Ishikawa (cell line): ENCODE measurements at regions not wholly inside any gene's neighbourhood (a gene's known extent, or its start where the extent isn't known, plus 50 kb on each side); places are given as distances from the start of the nearest gene placed in this dataset.

ENCODE experiments used
- CEBPB ChIP-seq: IDR thresholded peaks from 2 replicates; pipeline ENCODE4 v1.6.1; 2012
- CREB1 ChIP-seq: IDR thresholded peaks from 2 replicates; pipeline ENCODE4 v1.6.1; 2012; ENCODE audit warnings: low read depth
- EGR1 ChIP-seq: IDR thresholded peaks from 2 replicates; pipeline ENCODE4 v1.6.1; 2012
- EP300 ChIP-seq: IDR thresholded peaks from 2 replicates; pipeline ENCODE4 v1.6.1; 2012; ENCODE audit warnings: borderline replicate concordance
- FOXM1 ChIP-seq: IDR thresholded peaks from 2 replicates; pipeline ENCODE4 v1.6.1; 2012; ENCODE audit warnings: low read depth, borderline replicate concordance
- MAX ChIP-seq: IDR thresholded peaks from 2 replicates; pipeline ENCODE4 v1.6.1; 2012
- NFIC ChIP-seq: IDR thresholded peaks from 2 replicates; pipeline ENCODE4 v1.6.1; 2012
- RAD21 ChIP-seq: IDR thresholded peaks from 2 replicates; pipeline ENCODE4 v1.6.1; 2012; ENCODE audit warnings: low read depth
- TAF1 ChIP-seq: IDR thresholded peaks from 2 replicates; pipeline ENCODE4 v1.6.1; 2012; ENCODE audit warnings: low read depth, mild to moderate bottlenecking
- TCF12 ChIP-seq: IDR thresholded peaks from 2 replicates; pipeline ENCODE4 v1.6.1; 2012; ENCODE audit warnings: low read depth
- TEAD4 ChIP-seq: IDR thresholded peaks from 2 replicates; pipeline ENCODE4 v1.6.1; 2012
- YY1 ChIP-seq: IDR thresholded peaks from 2 replicates; pipeline ENCODE4 v1.6.1; 2012; ENCODE audit warnings: low read depth
- ZBTB7A ChIP-seq: IDR thresholded peaks from 2 replicates; pipeline ENCODE4 v1.6.1; 2012; ENCODE audit warnings: low read depth
- TF ChIP-seq, protein P1 (sequence below): IDR thresholded peaks from 2 replicates; pipeline ENCODE4 v1.6.1; 2012
- TF ChIP-seq, protein P2 (sequence below): IDR thresholded peaks from 2 replicates; pipeline ENCODE4 v1.6.1; 2012; ENCODE audit warnings: low read depth, mild to moderate bottlenecking

DNA sequence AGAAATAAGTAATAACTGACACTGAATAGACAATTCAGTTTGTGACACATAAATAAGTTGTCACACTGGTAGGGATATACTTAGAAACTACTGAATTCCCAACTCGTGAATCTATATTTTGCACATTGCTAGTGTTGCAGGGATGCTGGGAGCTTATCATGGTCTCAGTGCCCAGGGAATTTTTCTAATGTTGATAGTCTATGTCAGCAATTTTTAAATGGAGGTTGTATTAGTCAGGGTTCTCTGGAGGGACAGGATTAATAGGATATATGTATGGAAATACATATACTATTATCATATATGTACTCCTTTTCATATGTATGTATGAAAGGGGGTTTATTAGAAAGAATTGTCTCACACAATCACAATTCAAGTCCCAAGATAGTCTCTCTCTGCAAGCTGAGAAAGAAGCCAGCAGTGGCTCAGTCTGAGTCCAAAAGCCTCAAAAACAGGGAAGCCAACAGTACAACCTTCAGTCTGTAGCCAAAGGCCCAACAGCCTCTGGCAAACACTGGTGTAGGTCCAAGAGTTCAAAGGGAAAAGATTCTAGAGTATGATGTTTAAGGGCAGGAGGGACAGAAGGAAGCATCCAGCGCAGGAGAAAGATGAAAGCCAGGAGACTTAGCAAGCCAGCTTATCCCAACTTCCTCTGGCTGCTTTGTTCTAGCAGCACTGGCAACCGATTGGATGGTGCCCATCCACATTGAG lies 980.9 kb upstream of the GJE1 start:
- TF ChIP-seq NFIC (no peak), TAF1 (no peak), RAD21 (no peak), TEAD4 (no peak), EGR1 (no peak), FOXM1 (no peak), TCF12 (no peak), MAX (no peak), YY1 (no peak), ZBTB7A (no peak), CREB1 (no peak)
- TF ChIP-seq, protein P1, sequence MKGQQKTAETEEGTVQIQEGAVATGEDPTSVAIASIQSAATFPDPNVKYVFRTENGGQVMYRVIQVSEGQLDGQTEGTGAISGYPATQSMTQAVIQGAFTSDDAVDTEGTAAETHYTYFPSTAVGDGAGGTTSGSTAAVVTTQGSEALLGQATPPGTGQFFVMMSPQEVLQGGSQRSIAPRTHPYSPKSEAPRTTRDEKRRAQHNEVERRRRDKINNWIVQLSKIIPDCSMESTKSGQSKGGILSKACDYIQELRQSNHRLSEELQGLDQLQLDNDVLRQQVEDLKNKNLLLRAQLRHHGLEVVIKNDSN: no peak
- TF ChIP-seq, protein P2, sequence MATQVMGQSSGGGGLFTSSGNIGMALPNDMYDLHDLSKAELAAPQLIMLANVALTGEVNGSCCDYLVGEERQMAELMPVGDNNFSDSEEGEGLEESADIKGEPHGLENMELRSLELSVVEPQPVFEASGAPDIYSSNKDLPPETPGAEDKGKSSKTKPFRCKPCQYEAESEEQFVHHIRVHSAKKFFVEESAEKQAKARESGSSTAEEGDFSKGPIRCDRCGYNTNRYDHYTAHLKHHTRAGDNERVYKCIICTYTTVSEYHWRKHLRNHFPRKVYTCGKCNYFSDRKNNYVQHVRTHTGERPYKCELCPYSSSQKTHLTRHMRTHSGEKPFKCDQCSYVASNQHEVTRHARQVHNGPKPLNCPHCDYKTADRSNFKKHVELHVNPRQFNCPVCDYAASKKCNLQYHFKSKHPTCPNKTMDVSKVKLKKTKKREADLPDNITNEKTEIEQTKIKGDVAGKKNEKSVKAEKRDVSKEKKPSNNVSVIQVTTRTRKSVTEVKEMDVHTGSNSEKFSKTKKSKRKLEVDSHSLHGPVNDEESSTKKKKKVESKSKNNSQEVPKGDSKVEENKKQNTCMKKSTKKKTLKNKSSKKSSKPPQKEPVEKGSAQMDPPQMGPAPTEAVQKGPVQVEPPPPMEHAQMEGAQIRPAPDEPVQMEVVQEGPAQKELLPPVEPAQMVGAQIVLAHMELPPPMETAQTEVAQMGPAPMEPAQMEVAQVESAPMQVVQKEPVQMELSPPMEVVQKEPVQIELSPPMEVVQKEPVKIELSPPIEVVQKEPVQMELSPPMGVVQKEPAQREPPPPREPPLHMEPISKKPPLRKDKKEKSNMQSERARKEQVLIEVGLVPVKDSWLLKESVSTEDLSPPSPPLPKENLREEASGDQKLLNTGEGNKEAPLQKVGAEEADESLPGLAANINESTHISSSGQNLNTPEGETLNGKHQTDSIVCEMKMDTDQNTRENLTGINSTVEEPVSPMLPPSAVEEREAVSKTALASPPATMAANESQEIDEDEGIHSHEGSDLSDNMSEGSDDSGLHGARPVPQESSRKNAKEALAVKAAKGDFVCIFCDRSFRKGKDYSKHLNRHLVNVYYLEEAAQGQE: no peak

GRCh38 chr6:141141870-141142269 lies 990.9 kb upstream of the GJE1 start:
- TF ChIP-seq, protein P1: no peak
- TF ChIP-seq YY1 (no peak), CREB1 (no peak), TCF12 (no peak), EGR1 (no peak), ZBTB7A (no peak), NFIC (no peak), CEBPB (no peak), FOXM1 (no peak), EP300 (no peak), MAX (no peak), TEAD4 (no peak), TAF1 (no peak), RAD21 (no peak)
- TF ChIP-seq, protein P2: no peak

GRCh38 chr6:141140905-141141304 lies 991.8 kb upstream of the GJE1 start:
- TF ChIP-seq ZBTB7A: no peak
- no peak for TF ChIP-seq MAX
- TF ChIP-seq, protein P2: no peak

DNA sequence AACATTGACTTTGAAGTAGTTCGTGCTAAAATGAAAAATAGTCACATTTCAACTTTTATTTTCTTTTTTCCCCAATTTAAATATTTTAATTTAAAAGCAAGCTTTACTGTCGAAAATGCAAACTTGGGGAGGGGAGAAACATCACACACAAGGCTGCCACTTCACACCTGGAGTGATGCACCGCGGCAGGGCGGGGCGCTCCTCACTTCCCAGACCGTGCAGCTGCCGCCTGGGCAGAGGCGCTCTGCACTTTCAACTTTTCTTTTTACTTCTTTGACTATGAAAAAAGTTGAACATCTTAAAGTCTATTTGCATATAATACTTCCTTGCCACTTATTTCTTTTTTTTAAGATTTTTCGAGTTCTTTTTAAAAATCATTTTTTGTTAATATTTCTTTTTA lies 993.3 kb upstream of the GJE1 start:
- TF ChIP-seq EP300 (no peak), CEBPB (no peak), MAX (no peak), FOXM1 (no peak), ZBTB7A (no peak), EGR1 (no peak), CREB1 (no peak), TCF12 (no peak), TEAD4 (no peak), TAF1 (no peak), RAD21 (no peak), NFIC (no peak)
- TF ChIP-seq, protein P1: no peak
- TF ChIP-seq, protein P2: no peak
